GM21529 (cell line): ENCODE measurements at regions not wholly inside any gene's neighbourhood (a gene's known extent, or its start where the extent isn't known, plus 50 kb on each side); places are given as distances from the start of the nearest gene placed in this dataset.

Experiments
- ATAC-seq: cut with Tn5 transposase; IDR thresholded peaks from one replicate; pipeline ENCODE4 v1.9.1; 2021; ENCODE audit not compliant: unreplicated experiment

GRCh38 chr11:28773606-28774005 is 665.4 kb downstream of the METTL15 start:
- ATAC-seq: no peak

- no peak for ATAC-seq
Observed at GRCh38 chr11:28770806-28771205, 662.6 kb downstream of the METTL15 start.

- ATAC-seq: no peak
Observed at GRCh38 chr11:28767574-28767973, 659.4 kb downstream of the METTL15 start.

- ATAC-seq: no peak
Observed at GRCh38 chr11:28763876-28764275, 655.7 kb downstream of the METTL15 start.

- no peak for ATAC-seq
Observed at GRCh38 chr11:28763151-28763550, 655.0 kb downstream of the METTL15 start.

GRCh38 chr11:28760676-28761390 is 652.6 kb downstream of the METTL15 start:
- ATAC-seq: no peak

- ATAC-seq: no peak
Observed at GRCh38 chr11:28759311-28759710, 651.1 kb downstream of the METTL15 start.

- no peak for ATAC-seq
Observed at GRCh38 chr11:28757725-28758515, 649.7 kb downstream of the METTL15 start.

GRCh38 chr11:28756977-28757376 is 648.8 kb downstream of the METTL15 start:
- no peak for ATAC-seq

GRCh38 chr11:28743061-28743550 is 634.9 kb downstream of the METTL15 start:
- ATAC-seq: no peak

- no peak for ATAC-seq
Observed at GRCh38 chr11:28739489-28740280, 631.5 kb downstream of the METTL15 start.

- ATAC-seq: no peak
Observed at GRCh38 chr11:28738549-28738948, 630.4 kb downstream of the METTL15 start.

- no peak for ATAC-seq
Observed at GRCh38 chr11:28736256-28736655, 628.1 kb downstream of the METTL15 start.

- no peak for ATAC-seq
Observed at GRCh38 chr11:28735511-28735910, 627.3 kb downstream of the METTL15 start.

- ATAC-seq: no peak
Observed at GRCh38 chr11:28730889-28731288, 622.7 kb downstream of the METTL15 start.

- ATAC-seq: no peak
Observed at GRCh38 chr11:28730336-28730735, 622.1 kb downstream of the METTL15 start.

GRCh38 chr11:28729339-28729738 is 621.2 kb downstream of the METTL15 start:
- ATAC-seq: no peak

GRCh38 chr11:28728666-28729065 is 620.5 kb downstream of the METTL15 start:
- ATAC-seq: no peak

GRCh38 chr11:28727254-28727653 is 619.1 kb downstream of the METTL15 start:
- no peak for ATAC-seq

GRCh38 chr11:28726432-28726831 is 618.2 kb downstream of the METTL15 start:
- ATAC-seq: no peak

- ATAC-seq: no peak
Observed at GRCh38 chr11:28715726-28716125, 607.5 kb downstream of the METTL15 start.
